ENCODE measurements at regions not wholly inside any gene's neighbourhood (a gene's known extent, or its start where the extent isn't known, plus 50 kb on each side); places are given as distances from the start of the nearest gene placed in this dataset.

GRCh38 chrX:126900937-126901336 is 81.4 kb downstream of the PRR32 start:
- no peak for ATAC-seq
- Histone ChIP-seq H3K79me2 (ENCODE audit: insufficient read depth, low read length) (no peaks in the 10 kb centered on the region), H3K9me3 (ENCODE audit: control insufficient read depth in 1 of 2, insufficient read depth in 1 of 2, low read depth in 1 of 2, low read length in 2 of 2) (no peaks in the 10 kb centered on the region), H3K9me2 (ENCODE audit: insufficient read depth) (no peaks in the 10 kb centered on the region), H3K36me3 (ENCODE audit: control insufficient read depth in 1 of 2, insufficient read depth in 2 of 2, low read length in 2 of 2) (no peaks in the 10 kb centered on the region), H3K27ac (ENCODE audit: low read depth, low read length) (no peak overlapping the region), H3K9ac (ENCODE audit: low read length) (no peak overlapping the region), H3K27me3 (ENCODE audit: insufficient read depth, low read length) (no peaks in the 10 kb centered on the region), H3K4me2 (ENCODE audit: low read length) (no peak overlapping the region), H3K4me1 (ENCODE audit: control insufficient read depth in 1 of 2, insufficient read depth in 2 of 2, low read length in 2 of 2) (no peaks in the 10 kb centered on the region), H4K20me1 (ENCODE audit: insufficient read depth) (no peaks in the 10 kb centered on the region), H2AFZ (ENCODE audit: low read depth, low read length, poor library complexity, severe bottlenecking) (no peak overlapping the region), H3K4me3 (replicated peaks in 1 of 2; ENCODE audit: low read depth in 1 of 2, low read length in 2 of 2) (no peak overlapping the region)
- BruUV-seq (replicated peaks), result no TSS peak
- CTCF ChIA-PET, result no interaction called here
- RAD21 ChIA-PET (ENCODE audit: low non-redundant PET in 1 of 2, low total read pairs in 2 of 2, uncharacterized antibody in 2 of 2, unreplicated experiment in 2 of 2), result no interaction called here
- POLR2A ChIA-PET, result no interaction called here
- TF ChIP-seq SIN3A (IDR thresholded peaks at IDR 0.05; ENCODE audit: low read depth), result no peak
- TF ChIP-seq POLR2A (IDR thresholded peaks at IDR 0.05; ENCODE audit: borderline replicate concordance, extremely low read depth, insufficient read depth, insufficient read length), result no peak
- TF ChIP-seq ATF3 (IDR thresholded peaks at IDR 0.05), result no peak
- no peak for TF ChIP-seq JUND (IDR thresholded peaks at IDR 0.05)
- TF ChIP-seq SRF (IDR thresholded peaks at IDR 0.05; ENCODE audit: low read depth), result no peak
- no peak for TF ChIP-seq EGR1 (IDR thresholded peaks at IDR 0.05; ENCODE audit: low read depth)
- no peak for TF ChIP-seq RAD21 (IDR thresholded peaks at IDR 0.05; ENCODE audit: low read depth)
- no peak for TF ChIP-seq ELF1 (IDR thresholded peaks at IDR 0.05; ENCODE audit: borderline replicate concordance, low read depth)
- no peak for TF ChIP-seq ZNF274 (IDR thresholded peaks at IDR 0.05; ENCODE audit: low read depth, low read length)
- no peak for TF ChIP-seq CBX3 (IDR thresholded peaks at IDR 0.05; ENCODE audit: low read depth)
- no peak for TF ChIP-seq ZBTB33 (IDR thresholded peaks at IDR 0.05; ENCODE audit: extremely low read depth, insufficient replicate concordance, low read length)
- TF ChIP-seq TCF7L2 (IDR thresholded peaks at IDR 0.05; ENCODE audit: borderline replicate concordance, extremely low read depth, insufficient read depth, insufficient read length), result no peak
- DNase-seq (ENCODE audit: low read depth, low spot score), result no peak
- intact Hi-C loops (cut with micrococcal nuclease), result no loop called here

Measured in HCT116 (cell line).